HEK293 (cell line): ENCODE measurements at regions not wholly inside any gene's neighbourhood (a gene's known extent, or its start where the extent isn't known, plus 50 kb on each side); places are given as distances from the start of the nearest gene placed in this dataset.

ENCODE experiments used
- CTCF ChIA-PET: fragments of 350-600 bp; formaldehyde crosslinking; extraction: SDS; loops from one replicate; lab custom pipeline; 2021; ENCODE audit warnings: antibody characterized with exemption; lab: Yijun Ruan, JAX
- POLR2A ChIA-PET: fragments of 300-600 bp; formaldehyde crosslinking; extraction: SDS; loops from one replicate; lab custom pipeline; 2020; ENCODE audit warnings: antibody characterized with exemption, inconsistent platforms; lab: Yijun Ruan, JAX
- H3K27ac ChIP-seq: fragments of 200-500 bp; sonication (Bioruptor generic); 2 replicates; pipeline ENCODE4 v1.5.1; 2014; ENCODE audit warnings: low read depth, low read length, control low read depth, inconsistent platforms; ENCODE audit errors: extremely low read depth
- H3K36me3 ChIP-seq, 2 experiments: fragments of 200-500 bp in 1 of 2; sonication (Bioruptor generic) in 1 of 2; 1 replicate in 1 of 2; 2 replicates in 1 of 2; pipeline ENCODE4 v1.5.1; 2014 to 2017; ENCODE audit warnings: inconsistent platforms in 2 of 2, low read length in 2 of 2; ENCODE audit not compliant: control insufficient read depth in 2 of 2, insufficient read depth in 1 of 2
- H3K4me1 ChIP-seq: fragments of 200-500 bp; sonication (Bioruptor generic); 2 replicates; pipeline ENCODE4 v1.5.1; 2014; ENCODE audit warnings: mild to moderate bottlenecking, low read length, inconsistent platforms; ENCODE audit not compliant: control insufficient read depth, insufficient read depth
- H3K4me3 ChIP-seq: 2 replicates; pipeline ENCODE4 v1.5.1; 2011; ENCODE audit warnings: low read depth, mild to moderate bottlenecking, control low read depth, low read length, moderate library complexity
- H3K9me3 ChIP-seq: fragments of 200-500 bp; sonication (Bioruptor generic); 2 replicates; pipeline ENCODE4 v1.5.1; 2014; ENCODE audit warnings: low read depth, low read length, inconsistent platforms; ENCODE audit not compliant: control insufficient read depth, insufficient read depth
- AEBP2 ChIP-seq: fragments of 450-650 bp; formaldehyde crosslinking; IDR thresholded peaks from 2 replicates; pipeline ENCODE4 v1.5.1; 2016; ENCODE audit warnings: missing biosample characterization, missing genetic modification characterization, borderline replicate concordance
- EGR2 ChIP-seq: fragments of 450-650 bp; formaldehyde crosslinking; IDR thresholded peaks from 2 replicates; pipeline ENCODE4 v1.5.1; 2016; ENCODE audit warnings: low read depth, missing biosample characterization, missing genetic modification characterization
- GLI2 ChIP-seq: fragments of 450-650 bp; formaldehyde crosslinking; IDR thresholded peaks from 2 replicates; pipeline ENCODE4; 2017; ENCODE audit warnings: missing biosample characterization, missing genetic modification characterization, low read depth, borderline replicate concordance
- HOXA7 ChIP-seq: sonication (generic); formaldehyde crosslinking; IDR thresholded peaks from 2 replicates; pipeline ENCODE4 v1.8.1; 2022; ENCODE audit warnings: missing genetic modification reagents, borderline replicate concordance
- KLF9 ChIP-seq: fragments of 450-650 bp; formaldehyde crosslinking; IDR thresholded peaks from 2 replicates; pipeline ENCODE4 v1.5.1; 2016; ENCODE audit warnings: missing biosample characterization, missing genetic modification characterization, low read depth
- REPIN1 ChIP-seq: fragments of 450-650 bp; formaldehyde crosslinking; IDR thresholded peaks from 2 replicates; pipeline ENCODE4 v1.5.1; 2017; ENCODE audit warnings: missing biosample characterization, missing genetic modification characterization, low read depth
- ZBTB6 ChIP-seq: fragments of 450-650 bp; formaldehyde crosslinking; IDR thresholded peaks from 2 replicates; pipeline ENCODE4 v1.5.1; 2017; ENCODE audit warnings: missing biosample characterization, missing genetic modification characterization
- ZBTB8A ChIP-seq: fragments of 450-650 bp; formaldehyde crosslinking; IDR thresholded peaks from 2 replicates; pipeline ENCODE4 v1.5.1; 2016; ENCODE audit warnings: missing biosample characterization, missing genetic modification characterization
- ZNF155 ChIP-seq: fragments of 450-650 bp; formaldehyde crosslinking; IDR thresholded peaks from 2 replicates; pipeline ENCODE4 v1.5.1; 2016; ENCODE audit warnings: missing biosample characterization, missing genetic modification characterization
- ZNF169 ChIP-seq: fragments of 450-650 bp; formaldehyde crosslinking; IDR thresholded peaks from 2 replicates; pipeline ENCODE4 v1.5.1; 2016; ENCODE audit warnings: missing biosample characterization, missing genetic modification characterization
- ZNF19 ChIP-seq: fragments of 450-650 bp; formaldehyde crosslinking; IDR thresholded peaks from 2 replicates; pipeline ENCODE4; 2016; ENCODE audit warnings: missing biosample characterization, missing genetic modification characterization, low read depth
- ZNF354C ChIP-seq: fragments of 450-650 bp; formaldehyde crosslinking; IDR thresholded peaks from 2 replicates; pipeline ENCODE4 v1.5.1; 2016; ENCODE audit warnings: missing biosample characterization, missing genetic modification characterization, low read depth, borderline replicate concordance
- ZNF426 ChIP-seq: fragments of 450-650 bp; formaldehyde crosslinking; IDR thresholded peaks from 2 replicates; pipeline ENCODE4 v1.5.1; 2017; ENCODE audit warnings: missing biosample characterization, missing genetic modification characterization, mild to moderate bottlenecking, inconsistent platforms, moderate library complexity
- ZNF433 ChIP-seq: fragments of 450-650 bp; formaldehyde crosslinking; IDR thresholded peaks from 2 replicates; pipeline ENCODE4 v1.5.1; 2016; ENCODE audit warnings: missing biosample characterization, missing genetic modification characterization, low read depth
- ZNF510 ChIP-seq: fragments of 450-650 bp; formaldehyde crosslinking; IDR thresholded peaks from 2 replicates; pipeline ENCODE4 v1.5.1; 2018; ENCODE audit warnings: mild to moderate bottlenecking, missing genetic modification characterization, missing biosample characterization; ENCODE audit not compliant: insufficient replicate concordance
- ZNF513 ChIP-seq: fragments of 450-650 bp; IDR thresholded peaks from 2 replicates; pipeline ENCODE4 v1.5.1; 2018; ENCODE audit warnings: missing biosample characterization, missing genetic modification characterization
- ZNF549 ChIP-seq: fragments of 450-650 bp; IDR thresholded peaks from 2 replicates; pipeline ENCODE4 v1.5.1; 2018; ENCODE audit warnings: missing biosample characterization, missing genetic modification characterization, mild to moderate bottlenecking, inconsistent platforms, moderate library complexity
- ZNF580 ChIP-seq: fragments of 450-650 bp; formaldehyde crosslinking; IDR thresholded peaks from 2 replicates; pipeline ENCODE4 v1.5.1; 2016; ENCODE audit warnings: missing biosample characterization, missing genetic modification characterization
- ZNF623 ChIP-seq: fragments of 450-650 bp; formaldehyde crosslinking; IDR thresholded peaks from 2 replicates; pipeline ENCODE4 v1.5.1; 2016; ENCODE audit warnings: missing biosample characterization, missing genetic modification characterization
- ZNF658 ChIP-seq: fragments of 450-650 bp; formaldehyde crosslinking; IDR thresholded peaks from 2 replicates; pipeline ENCODE4; 2016; ENCODE audit warnings: missing biosample characterization, missing genetic modification characterization
- ZNF677 ChIP-seq: fragments of 450-650 bp; IDR thresholded peaks from 2 replicates; pipeline ENCODE4 v1.5.0; 2018; ENCODE audit warnings: missing biosample characterization, mild to moderate bottlenecking, missing genetic modification characterization, moderate library complexity
- ZNF776 ChIP-seq: fragments of 450-650 bp; formaldehyde crosslinking; IDR thresholded peaks from 2 replicates; pipeline ENCODE4 v1.5.0; 2017; ENCODE audit warnings: missing biosample characterization, missing genetic modification characterization, borderline replicate concordance
- ZNF785 ChIP-seq: fragments of 450-650 bp; formaldehyde crosslinking; IDR thresholded peaks from 2 replicates; pipeline ENCODE4 v1.5.1; 2016; ENCODE audit warnings: missing biosample characterization, missing genetic modification characterization
- ZXDB ChIP-seq: fragments of 450-650 bp; formaldehyde crosslinking; IDR thresholded peaks from 2 replicates; pipeline ENCODE4 v1.5.1; 2016; ENCODE audit warnings: missing biosample characterization, missing genetic modification characterization

GRCh38 chr11:116059919-116060318 is 555.7 kb upstream of the CADM1 start (continued):
- TF ChIP-seq ZNF354C (tag by site-specific recombination) (no peak), ZNF549 (tag by site-specific recombination) (no peak), ZNF19 (tag by site-specific recombination) (no peak), ZNF155 (tag by site-specific recombination) (no peak), ZNF776 (no peak)

GRCh38 chr11:116057000-116057399 is 552.8 kb upstream of the CADM1 start:
- POLR2A ChIA-PET, result no interaction called here
- Histone ChIP-seq H3K36me3 (no peaks in the 10 kb centered on the region), H3K9me3 (no peaks in the 10 kb centered on the region), H3K4me3 (no peak overlapping the region), H3K27ac (no peak overlapping the region), H3K4me1 (no peaks in the 10 kb centered on the region)
- CTCF ChIA-PET, result no interaction called here
- TF ChIP-seq KLF9 (tag by site-specific recombination) (no peak), GLI2 (tag by site-specific recombination) (no peak), ZBTB8A (tag by site-specific recombination) (no peak), REPIN1 (no peak), ZNF677 (tag by site-specific recombination) (no peak), ZNF580 (tag by site-specific recombination) (no peak), AEBP2 (tag by site-specific recombination) (no peak), ZNF623 (tag by site-specific recombination) (no peak), ZNF433 (tag by site-specific recombination) (no peak), ZNF169 (tag by site-specific recombination) (no peak), EGR2 (tag by site-specific recombination) (no peak), ZXDB (tag by site-specific recombination) (no peak), ZBTB6 (tag by site-specific recombination) (no peak), ZNF513 (no peak), ZNF658 (tag by site-specific recombination) (no peak), ZNF510 (no peak), HOXA7 (CRISPR knock-in tag) (no peak), ZNF426 (tag by site-specific recombination) (no peak), ZNF785 (tag by site-specific recombination) (no peak), ZNF776 (no peak)
